ENCODE measurements at regions not wholly inside any gene's neighbourhood (a gene's known extent, or its start where the extent isn't known, plus 50 kb on each side); places are given as distances from the start of the nearest gene placed in this dataset.
"Not testable (repeated sequence)": the region's sequence is repeated elsewhere in the genome, so short reads cannot be mapped to it uniquely, and the experiment has no call there.

DNA sequence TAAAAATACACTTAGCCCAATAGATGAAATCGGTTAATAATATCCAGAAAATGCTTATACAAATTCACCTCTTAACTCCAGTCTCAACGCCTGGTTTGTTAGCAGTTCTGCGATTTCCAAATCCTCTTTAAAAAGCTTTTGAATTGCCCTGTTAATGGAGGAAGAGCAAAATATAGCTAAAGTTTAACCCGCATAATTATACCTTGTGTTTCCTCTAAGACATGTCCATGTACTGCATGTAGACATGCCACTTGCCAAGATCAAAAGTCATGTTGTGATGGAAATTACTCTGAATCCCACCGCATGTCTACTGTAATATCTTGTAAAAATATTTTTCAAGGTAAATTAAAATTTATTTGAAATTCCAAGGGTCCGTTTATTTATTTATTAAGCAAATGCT is 291.2 kb upstream of the LRP1B start:
- intact Hi-C loops (cut with micrococcal nuclease), result no loop called here
- Mint-ChIP-seq H3K36me3 (no peaks in the 10 kb centered on the region), H3K4me1 (no peaks in the 10 kb centered on the region), H3K9me3 (peaks cover 0 to 10% (median 6%) of the 10 kb centered on the region in 8 donors), H3K27ac (no peak overlapping the region), H3K4me3 (no peak overlapping the region), H3K27me3 (no peaks in the 10 kb centered on the region)
- DNase-seq, result no peak
- ChIA-PET CTCF (ENCODE audit: partially characterized antibody) (no interaction called here), POLR2A (ENCODE audit: partially characterized antibody) (no interaction called here)
- Histone ChIP-seq H3K27ac (ENCODE audit: low read depth, low read length) (no peak overlapping the region), H3K4me3 (ENCODE audit: low read length in 2 of 2) (no peak overlapping the region), H3K9me3 (ENCODE audit: control insufficient read depth in 1 of 2, low read length in 2 of 2) (no peaks in the 10 kb centered on the region), H3K4me1 (ENCODE audit: insufficient read depth, low read length) (no peaks in the 10 kb centered on the region), H3K36me3 (ENCODE audit: insufficient read depth, low read length) (no peaks in the 10 kb centered on the region), H3K27me3 (ENCODE audit: insufficient read depth, low read length) (no peaks in the 10 kb centered on the region)

DNA sequence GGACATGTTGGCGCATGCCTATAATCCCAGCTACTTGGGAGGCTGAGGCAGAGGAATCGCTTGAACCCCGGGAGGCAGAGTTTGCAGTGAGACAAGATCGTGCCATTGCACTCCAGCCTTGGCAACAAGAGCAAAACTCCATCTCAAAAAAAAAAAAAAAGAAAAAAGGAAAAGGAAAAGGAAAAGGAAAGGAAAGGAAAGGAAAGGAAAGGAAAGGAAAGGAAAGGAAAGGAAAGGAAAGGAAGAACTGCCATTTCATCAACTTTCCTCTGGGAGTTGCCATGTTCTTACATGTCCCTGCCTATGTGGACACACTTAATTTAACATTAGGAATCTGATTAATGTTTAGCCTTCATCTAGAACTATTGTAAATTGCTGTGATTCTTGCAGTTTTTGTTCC is 287.9 kb upstream of the LRP1B start:
- H3K27me3 ChIP-seq (ENCODE audit: insufficient read depth, low read length); DNase-seq; H3K4me3 ChIP-seq (ENCODE audit: low read length in 2 of 2); H3K9me3 ChIP-seq (ENCODE audit: control insufficient read depth in 1 of 2, low read length in 2 of 2); H3K4me3 Mint-ChIP-seq; H3K36me3 ChIP-seq (ENCODE audit: insufficient read depth, low read length); CTCF ChIA-PET (ENCODE audit: partially characterized antibody); H3K36me3 Mint-ChIP-seq; intact Hi-C loops (cut with micrococcal nuclease); H3K27me3 Mint-ChIP-seq; H3K4me1 Mint-ChIP-seq; H3K4me1 ChIP-seq (ENCODE audit: insufficient read depth, low read length); POLR2A ChIA-PET (ENCODE audit: partially characterized antibody); H3K27ac ChIP-seq (ENCODE audit: low read depth, low read length); H3K27ac Mint-ChIP-seq: not testable (repeated sequence)
- peaks cover 0 to 11% (median 4%) of the 10 kb centered on the region in 8 donors for H3K9me3 Mint-ChIP-seq

GRCh38 chr2:142416996-142417395 is 286.2 kb upstream of the LRP1B start:
- H3K9me3 ChIP-seq (ENCODE audit: control insufficient read depth in 1 of 2, low read length in 2 of 2), result no peaks in the 10 kb centered on the region
- intact Hi-C loops (cut with micrococcal nuclease), result no loop called here
- ChIA-PET POLR2A (ENCODE audit: partially characterized antibody) (no interaction called here), CTCF (ENCODE audit: partially characterized antibody) (no interaction called here)
- DNase-seq, result no peak
- no peak overlapping the region for H3K27ac ChIP-seq (ENCODE audit: low read depth, low read length)
- no peaks in the 10 kb centered on the region for H3K4me1 ChIP-seq (ENCODE audit: insufficient read depth, low read length)
- no peaks in the 10 kb centered on the region for H3K27me3 Mint-ChIP-seq
- no peaks in the 10 kb centered on the region for H3K36me3 Mint-ChIP-seq
- H3K4me3 ChIP-seq (ENCODE audit: low read length in 2 of 2), result no peak overlapping the region
- no peak overlapping the region for H3K27ac Mint-ChIP-seq
- no peaks in the 10 kb centered on the region for H3K4me1 Mint-ChIP-seq
- no peak overlapping the region for H3K4me3 Mint-ChIP-seq
- no peaks in the 10 kb centered on the region for H3K36me3 ChIP-seq (ENCODE audit: insufficient read depth, low read length)
- no peaks in the 10 kb centered on the region for H3K27me3 ChIP-seq (ENCODE audit: insufficient read depth, low read length)
- H3K9me3 Mint-ChIP-seq, result peaks cover 0 to 11% (median 4%) of the 10 kb centered on the region in 8 donors

- intact Hi-C loops (cut with micrococcal nuclease), result no loop called here
- no peak for DNase-seq
- H3K4me1 Mint-ChIP-seq, result no peaks in the 10 kb centered on the region
- H3K27ac Mint-ChIP-seq, result no peak overlapping the region
- Histone ChIP-seq H3K4me1 (ENCODE audit: insufficient read depth, low read length) (no peaks in the 10 kb centered on the region), H3K36me3 (ENCODE audit: insufficient read depth, low read length) (no peaks in the 10 kb centered on the region), H3K27me3 (ENCODE audit: insufficient read depth, low read length) (no peaks in the 10 kb centered on the region), H3K27ac (ENCODE audit: low read depth, low read length) (no peak overlapping the region), H3K9me3 (ENCODE audit: control insufficient read depth in 1 of 2, low read length in 2 of 2) (no peaks in the 10 kb centered on the region), H3K4me3 (ENCODE audit: low read length in 2 of 2) (no peak overlapping the region)
- no peaks in the 10 kb centered on the region for H3K36me3 Mint-ChIP-seq
- peaks cover 0 to 12% (median 2%) of the 10 kb centered on the region in 8 donors for H3K9me3 Mint-ChIP-seq
- CTCF ChIA-PET (ENCODE audit: partially characterized antibody), result no interaction called here
- no peaks in the 10 kb centered on the region for H3K27me3 Mint-ChIP-seq
- no peak overlapping the region for H3K4me3 Mint-ChIP-seq
- POLR2A ChIA-PET (ENCODE audit: partially characterized antibody), result no interaction called here
These were observed 284.6 kb upstream of the LRP1B start for GRCh38 chr2:142415461-142415860.

- no peaks in the 10 kb centered on the region for H3K4me1 Mint-ChIP-seq
- no peak overlapping the region for H3K4me3 ChIP-seq (ENCODE audit: low read length in 2 of 2)
- no peaks in the 10 kb centered on the region for H3K4me1 ChIP-seq (ENCODE audit: insufficient read depth, low read length)
- no peaks in the 10 kb centered on the region for H3K36me3 Mint-ChIP-seq
- no peaks in the 10 kb centered on the region for H3K36me3 ChIP-seq (ENCODE audit: insufficient read depth, low read length)
- POLR2A ChIA-PET (ENCODE audit: partially characterized antibody), result interaction anchor here (0.5 kb wide), 1 partner anchor 8 kb away, joined by 3 read pairs; no protein-coding TSS in a partner anchor
- no peak overlapping the region for H3K4me3 Mint-ChIP-seq
- no peak overlapping the region for H3K27ac ChIP-seq (ENCODE audit: low read depth, low read length)
- no peak for DNase-seq
- H3K9me3 ChIP-seq (ENCODE audit: control insufficient read depth in 1 of 2, low read length in 2 of 2), result peaks cover 0 to 3% of the 10 kb centered on the region in 2 donors
- no peaks in the 10 kb centered on the region for H3K27me3 ChIP-seq (ENCODE audit: insufficient read depth, low read length)
- CTCF ChIA-PET (ENCODE audit: partially characterized antibody), result no interaction called here
- no peaks in the 10 kb centered on the region for H3K27me3 Mint-ChIP-seq
- H3K9me3 Mint-ChIP-seq, result peaks cover 6 to 22% (median 12%) of the 10 kb centered on the region in 8 donors
- intact Hi-C loops (cut with micrococcal nuclease), result no loop called here
- H3K27ac Mint-ChIP-seq, result no peak overlapping the region
These were observed 267.4 kb upstream of the LRP1B start for GRCh38 chr2:142398212-142398611.

DNA sequence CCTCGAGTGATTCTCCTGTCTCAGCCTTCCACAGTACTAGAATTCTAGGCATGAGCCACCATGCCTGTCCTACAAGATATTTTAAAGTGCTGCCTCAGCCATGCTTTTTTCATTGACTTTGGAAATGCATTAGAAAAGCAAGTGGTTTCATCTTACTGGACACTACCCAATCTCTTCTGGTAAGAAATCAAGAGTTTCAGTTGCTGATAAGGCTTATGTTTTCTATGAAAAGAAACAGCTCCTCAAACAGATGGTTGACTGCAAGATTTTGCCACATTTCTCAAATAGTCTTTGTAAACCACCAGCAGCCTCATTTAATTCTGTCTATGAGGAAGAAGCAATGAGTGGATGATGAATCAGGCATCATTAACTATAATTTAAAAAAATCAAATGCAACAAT is 264.5 kb upstream of the LRP1B start:
- Histone ChIP-seq H3K4me3 (ENCODE audit: low read length in 2 of 2) (no peak overlapping the region), H3K9me3 (ENCODE audit: control insufficient read depth in 1 of 2, low read length in 2 of 2) (no peaks in the 10 kb centered on the region), H3K36me3 (ENCODE audit: insufficient read depth, low read length) (no peaks in the 10 kb centered on the region), H3K27me3 (ENCODE audit: insufficient read depth, low read length) (no peaks in the 10 kb centered on the region), H3K4me1 (ENCODE audit: insufficient read depth, low read length) (no peaks in the 10 kb centered on the region), H3K27ac (ENCODE audit: low read depth, low read length) (no peak overlapping the region)
- H3K36me3 Mint-ChIP-seq, result no peaks in the 10 kb centered on the region
- H3K9me3 Mint-ChIP-seq, result peaks cover 5 to 17% (median 13%) of the 10 kb centered on the region in 8 donors
- H3K27me3 Mint-ChIP-seq, result no peaks in the 10 kb centered on the region
- no peak for DNase-seq
- ChIA-PET CTCF (ENCODE audit: partially characterized antibody) (no interaction called here), POLR2A (ENCODE audit: partially characterized antibody) (no interaction called here)
- H3K4me3 Mint-ChIP-seq, result no peak overlapping the region
- intact Hi-C loops (cut with micrococcal nuclease), result no loop called here
- no peaks in the 10 kb centered on the region for H3K4me1 Mint-ChIP-seq
- H3K27ac Mint-ChIP-seq, result no peak overlapping the region

GRCh38 chr2:142380372-142380771 is 249.6 kb upstream of the LRP1B start:
- H3K4me3 Mint-ChIP-seq, result no peak overlapping the region
- H3K27ac ChIP-seq (ENCODE audit: low read depth, low read length), result no peak overlapping the region
- no peaks in the 10 kb centered on the region for H3K36me3 Mint-ChIP-seq
- no peaks in the 10 kb centered on the region for H3K27me3 ChIP-seq (ENCODE audit: insufficient read depth, low read length)
- no peaks in the 10 kb centered on the region for H3K36me3 ChIP-seq (ENCODE audit: insufficient read depth, low read length)
- H3K27ac Mint-ChIP-seq, result no peak overlapping the region
- ChIA-PET POLR2A (ENCODE audit: partially characterized antibody) (no interaction called here), CTCF (ENCODE audit: partially characterized antibody) (no interaction called here)
- H3K9me3 ChIP-seq (ENCODE audit: control insufficient read depth in 1 of 2, low read length in 2 of 2), result no peaks in the 10 kb centered on the region
- no peak for DNase-seq
- no peaks in the 10 kb centered on the region for H3K27me3 Mint-ChIP-seq
- H3K9me3 Mint-ChIP-seq, result peaks cover 2 to 9% (median 5%) of the 10 kb centered on the region in 8 donors
- H3K4me1 ChIP-seq (ENCODE audit: insufficient read depth, low read length), result no peaks in the 10 kb centered on the region
- H3K4me3 ChIP-seq (ENCODE audit: low read length in 2 of 2), result no peak overlapping the region
- intact Hi-C loops (cut with micrococcal nuclease), result no loop called here
- H3K4me1 Mint-ChIP-seq, result no peaks in the 10 kb centered on the region

- H3K9me3 Mint-ChIP-seq, result peaks cover 0 to 16% (median 4%) of the 10 kb centered on the region in 8 donors
- H3K27ac Mint-ChIP-seq; H3K9me3 ChIP-seq (ENCODE audit: control insufficient read depth in 1 of 2, low read length in 2 of 2); POLR2A ChIA-PET (ENCODE audit: partially characterized antibody); H3K4me1 Mint-ChIP-seq; H3K4me3 Mint-ChIP-seq; H3K36me3 Mint-ChIP-seq; CTCF ChIA-PET (ENCODE audit: partially characterized antibody); H3K36me3 ChIP-seq (ENCODE audit: insufficient read depth, low read length); H3K27me3 Mint-ChIP-seq; H3K4me1 ChIP-seq (ENCODE audit: insufficient read depth, low read length); intact Hi-C loops (cut with micrococcal nuclease); H3K27me3 ChIP-seq (ENCODE audit: insufficient read depth, low read length); H3K27ac ChIP-seq (ENCODE audit: low read depth, low read length); H3K4me3 ChIP-seq (ENCODE audit: low read length in 2 of 2): not testable (repeated sequence)
- peak in 1 of 5 donors; percentile 23 for DNase-seq
These were observed 231.3 kb upstream of the LRP1B start for GRCh38 chr2:142362069-142362468.

Measured in CD4-positive, alpha-beta memory T cell (primary cell).